Tibial nerve (tissue), 3 donors: ENCODE measurements at regions not wholly inside any gene's neighbourhood (a gene's known extent, or its start where the extent isn't known, plus 50 kb on each side); places are given as distances from the start of the nearest gene placed in this dataset.

ENCODE experiments used
- POLR2A ChIP-seq, 2 donors: fragments of 450-650 bp; IDR thresholded peaks; one replicate each; pipeline ENCODE4 v1.6.1; 2017; ENCODE audit warnings: antibody characterized with exemption in 2 of 2, mild to moderate bottlenecking in 2 of 2, moderate library complexity in 2 of 2
- TF ChIP-seq, protein P1 (sequence below), 5 experiments: fragments of 200-600 bp in 3 of 5; fragments of 450-650 bp in 2 of 5; sonication (generic) in 3 of 5; IDR thresholded peaks; one replicate each; pipeline ENCODE4 v1.5.1; 2016 to 2019; ENCODE audit warnings: antibody characterized with exemption in 5 of 5, mild to moderate bottlenecking in 3 of 5, moderate library complexity in 2 of 5

DNA sequence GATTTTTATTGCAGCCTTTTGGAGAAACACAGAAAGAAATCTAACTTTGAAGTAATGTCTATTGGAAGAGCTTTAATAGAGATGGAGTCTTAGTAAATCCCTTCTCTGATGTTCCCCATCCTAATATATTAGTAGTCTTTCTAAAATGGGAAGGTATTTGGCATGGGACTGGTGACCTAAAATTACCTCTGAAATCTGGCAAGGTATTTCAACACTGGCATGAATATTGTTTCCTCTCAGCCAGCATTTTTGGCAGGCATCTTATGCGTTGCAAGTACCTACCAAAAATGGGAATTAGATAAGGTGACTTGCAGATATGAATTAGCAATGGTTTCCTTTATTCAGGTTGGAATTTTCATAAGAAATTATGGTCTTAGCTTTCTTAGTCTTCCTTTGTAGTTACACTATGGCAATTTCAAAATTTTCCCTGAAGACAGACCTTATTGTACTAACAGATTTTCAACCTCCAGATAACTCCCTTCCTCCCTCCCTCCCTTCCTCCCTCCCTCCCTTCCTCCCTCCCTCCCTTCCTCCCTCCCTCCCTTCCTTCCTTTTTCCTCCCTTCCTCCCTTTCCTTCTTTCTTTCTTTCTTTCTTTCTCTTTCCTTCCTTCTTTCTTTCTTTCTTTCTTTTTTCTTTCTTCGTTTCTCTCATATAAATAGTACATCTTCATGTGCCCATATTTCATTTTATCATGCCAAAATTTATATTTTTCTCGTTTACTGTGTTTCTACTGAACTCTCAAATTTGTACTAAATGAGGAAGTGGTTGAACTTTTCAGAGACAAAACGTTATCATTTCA lies 168.2 kb upstream of the KCNMB2 start:
- TF ChIP-seq, protein P1, sequence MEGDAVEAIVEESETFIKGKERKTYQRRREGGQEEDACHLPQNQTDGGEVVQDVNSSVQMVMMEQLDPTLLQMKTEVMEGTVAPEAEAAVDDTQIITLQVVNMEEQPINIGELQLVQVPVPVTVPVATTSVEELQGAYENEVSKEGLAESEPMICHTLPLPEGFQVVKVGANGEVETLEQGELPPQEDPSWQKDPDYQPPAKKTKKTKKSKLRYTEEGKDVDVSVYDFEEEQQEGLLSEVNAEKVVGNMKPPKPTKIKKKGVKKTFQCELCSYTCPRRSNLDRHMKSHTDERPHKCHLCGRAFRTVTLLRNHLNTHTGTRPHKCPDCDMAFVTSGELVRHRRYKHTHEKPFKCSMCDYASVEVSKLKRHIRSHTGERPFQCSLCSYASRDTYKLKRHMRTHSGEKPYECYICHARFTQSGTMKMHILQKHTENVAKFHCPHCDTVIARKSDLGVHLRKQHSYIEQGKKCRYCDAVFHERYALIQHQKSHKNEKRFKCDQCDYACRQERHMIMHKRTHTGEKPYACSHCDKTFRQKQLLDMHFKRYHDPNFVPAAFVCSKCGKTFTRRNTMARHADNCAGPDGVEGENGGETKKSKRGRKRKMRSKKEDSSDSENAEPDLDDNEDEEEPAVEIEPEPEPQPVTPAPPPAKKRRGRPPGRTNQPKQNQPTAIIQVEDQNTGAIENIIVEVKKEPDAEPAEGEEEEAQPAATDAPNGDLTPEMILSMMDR (IDR thresholded peaks at IDR 0.05) = no peak
- no peak for TF ChIP-seq POLR2A (IDR thresholded peaks at IDR 0.05)
